Nephron progenitor cell (in vitro differentiated cells): ENCODE measurements at regions not wholly inside any gene's neighbourhood (a gene's known extent, or its start where the extent isn't known, plus 50 kb on each side); places are given as distances from the start of the nearest gene placed in this dataset.

ENCODE experiments used
- DNase-seq: peaks from one replicate; pipeline ENCODE4 v3.0.0; 2021
- H3K27ac Mint-ChIP-seq: 2 replicates; pipeline ENCODE4 v1.8.0; 2021; ENCODE audit warnings: mild to moderate bottlenecking, moderate library complexity, mixed read lengths
- H3K27me3 Mint-ChIP-seq: 2 replicates; pipeline ENCODE4 v1.8.0; 2021; ENCODE audit warnings: mild to moderate bottlenecking, low read depth, mixed read lengths; ENCODE audit not compliant: poor library complexity
- H3K36me3 Mint-ChIP-seq: 2 replicates; pipeline ENCODE4 v1.8.0; 2021; ENCODE audit warnings: low read depth, mixed read lengths
- H3K4me1 Mint-ChIP-seq: 2 replicates; pipeline ENCODE4 v1.8.0; 2021; ENCODE audit warnings: mixed read lengths
- H3K4me3 Mint-ChIP-seq: 2 replicates; pipeline ENCODE4 v1.8.0; 2021; ENCODE audit warnings: mild to moderate bottlenecking, moderate library complexity, mixed read lengths
- H3K9me3 Mint-ChIP-seq: 2 replicates; pipeline ENCODE4 v1.8.0; 2021; ENCODE audit warnings: mild to moderate bottlenecking, moderate library complexity, mixed read lengths
- CTCF ChIP-seq: fragments of 200-600 bp; sonication (generic); IDR thresholded peaks from 2 replicates; pipeline ENCODE4 v1.5.0; 2021; ENCODE audit warnings: antibody characterized with exemption

DNA sequence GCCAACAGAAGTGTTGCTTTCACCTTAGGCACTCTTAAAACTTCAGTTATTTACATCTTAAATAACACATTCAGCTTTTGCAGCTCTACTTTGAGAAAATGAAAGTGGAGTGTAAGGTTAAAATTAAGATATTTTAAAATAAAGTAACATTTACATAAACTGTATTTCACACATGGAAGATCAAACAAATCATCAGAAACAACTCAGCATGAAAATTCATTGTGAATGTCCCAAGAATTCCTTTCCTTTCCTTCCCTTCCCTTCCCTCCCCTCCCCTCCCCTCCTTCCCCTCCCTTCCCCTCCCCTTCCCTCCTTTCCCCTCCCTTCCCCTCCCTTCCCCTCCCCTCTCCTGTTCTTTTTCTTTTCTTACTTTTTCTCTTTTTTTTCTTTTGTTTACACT is 238.0 kb upstream of the DOK6 start:
- TF ChIP-seq CTCF: no peak
- Mint-ChIP-seq H3K36me3 (no peaks in the 10 kb centered on the region), H3K27me3 (no peaks in the 10 kb centered on the region), H3K4me1 (peaks cover 31% of the 10 kb centered on the region), H3K9me3 (peaks cover 12% of the 10 kb centered on the region), H3K27ac (no peak overlapping the region), H3K4me3 (no peak overlapping the region)
- DNase-seq: no peak

- H3K4me1 Mint-ChIP-seq: peaks cover 10% of the 10 kb centered on the region
- H3K27me3 Mint-ChIP-seq: no peaks in the 10 kb centered on the region
- no peak for DNase-seq
- H3K36me3 Mint-ChIP-seq: no peaks in the 10 kb centered on the region
- H3K27ac Mint-ChIP-seq: no peak overlapping the region
- TF ChIP-seq CTCF: no peak
- no peak overlapping the region for H3K4me3 Mint-ChIP-seq
- H3K9me3 Mint-ChIP-seq: peaks cover 17% of the 10 kb centered on the region
Observed at GRCh38 chr18:69172046-69172445, 228.6 kb upstream of the DOK6 start.

GRCh38 chr18:69175681-69176080 is 225.0 kb upstream of the DOK6 start:
- no peaks in the 10 kb centered on the region for H3K36me3 Mint-ChIP-seq
- no peak for TF ChIP-seq CTCF
- peak overlapping the region; percentile 81 for H3K27ac Mint-ChIP-seq
- no peak overlapping the region for H3K4me3 Mint-ChIP-seq
- DNase-seq: no peak
- H3K4me1 Mint-ChIP-seq: peaks cover 10% of the 10 kb centered on the region
- peaks cover 22% of the 10 kb centered on the region for H3K9me3 Mint-ChIP-seq
- no peaks in the 10 kb centered on the region for H3K27me3 Mint-ChIP-seq

- H3K4me3 Mint-ChIP-seq: no peak overlapping the region
- peak overlapping the region; percentile 11 for H3K27ac Mint-ChIP-seq
- no peaks in the 10 kb centered on the region for H3K36me3 Mint-ChIP-seq
- TF ChIP-seq CTCF: no peak
- H3K9me3 Mint-ChIP-seq: peaks cover 21% of the 10 kb centered on the region
- no peak for DNase-seq
- peaks cover 10% of the 10 kb centered on the region for H3K4me1 Mint-ChIP-seq
- H3K27me3 Mint-ChIP-seq: no peaks in the 10 kb centered on the region
Observed at GRCh38 chr18:69176741-69177140, 223.9 kb upstream of the DOK6 start.

DNA sequence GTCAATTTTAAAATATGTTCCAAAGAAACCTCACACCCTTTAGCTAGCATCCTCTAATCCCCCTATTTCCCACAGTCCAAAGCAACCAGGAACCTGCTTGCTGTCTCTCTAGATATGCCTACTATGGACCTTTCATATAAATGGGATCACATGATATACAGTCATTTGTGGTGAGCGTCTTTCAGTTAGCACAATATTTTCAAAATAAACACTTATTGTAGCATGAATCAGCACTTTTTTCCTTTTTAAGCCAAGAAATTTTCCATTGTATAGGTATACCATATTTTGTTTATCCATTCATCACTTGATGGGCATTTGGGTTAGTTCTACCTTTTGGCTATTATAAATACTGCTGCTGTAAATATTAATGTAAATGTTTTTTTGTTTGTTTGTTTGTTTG is 223.0 kb upstream of the DOK6 start:
- Mint-ChIP-seq H3K9me3 (peaks cover 12% of the 10 kb centered on the region), H3K4me1 (peaks cover 10% of the 10 kb centered on the region), H3K36me3 (no peaks in the 10 kb centered on the region), H3K27me3 (no peaks in the 10 kb centered on the region), H3K4me3 (no peak overlapping the region), H3K27ac (no peak overlapping the region)
- no peak for DNase-seq
- no peak for TF ChIP-seq CTCF

DNA sequence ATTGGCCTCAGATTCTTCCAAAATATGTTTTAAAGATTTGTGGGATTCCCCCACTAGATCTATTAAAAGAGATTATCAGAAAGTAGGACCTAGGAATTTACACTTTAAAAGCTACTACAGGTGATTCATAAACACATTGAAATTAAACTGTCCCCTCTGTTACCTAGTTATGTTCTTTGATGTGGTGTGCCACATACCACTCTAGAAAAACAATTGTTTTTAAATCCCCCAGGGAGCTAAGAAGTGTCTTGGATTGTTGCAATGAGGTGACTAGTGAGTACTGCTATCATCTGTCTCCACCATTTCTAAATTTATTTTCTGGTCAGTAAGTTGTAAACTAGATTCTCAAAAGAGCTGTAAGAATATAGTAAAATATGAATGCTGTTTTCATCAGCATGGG is 214.5 kb upstream of the DOK6 start:
- Mint-ChIP-seq H3K27ac (peak overlapping the region; percentile 11), H3K36me3 (no peaks in the 10 kb centered on the region), H3K27me3 (no peaks in the 10 kb centered on the region), H3K4me1 (no peaks in the 10 kb centered on the region), H3K4me3 (no peak overlapping the region), H3K9me3 (no peaks in the 10 kb centered on the region)
- no peak for TF ChIP-seq CTCF
- no peak for DNase-seq
